Endothelial cell of umbilical vein (primary cell): ENCODE measurements at regions not wholly inside any gene's neighbourhood (a gene's known extent, or its start where the extent isn't known, plus 50 kb on each side); places are given as distances from the start of the nearest gene placed in this dataset.

Source experiments
- BruUV-seq: library from RNA; stranded (reverse); fragments of 400-500 nt; replicated peaks from 2 replicates; lab custom pipeline; 2021; lab: Mats Ljungman, UMichigan
- CTCF ChIA-PET: fragments of 300-600, 350-600 bp; sonication (Branson Sonifier 250); formaldehyde crosslinking; loops from one replicate; lab custom pipeline; 2021; ENCODE audit warnings: antibody characterized with exemption, inconsistent platforms; lab: Charles Lee
- POLR2A ChIA-PET: fragments of 300-600, 350-600 bp; sonication (Branson Sonifier 250); formaldehyde crosslinking; loops from one replicate; lab custom pipeline; 2021; ENCODE audit warnings: antibody characterized with exemption, inconsistent platforms; lab: Charles Lee
- DNase-seq: peaks from one replicate; pipeline ENCODE4 v3.0.0-alpha.2; 2011; ENCODE audit warnings: low read depth, low spot score
- FAIRE-seq: peaks from 2 replicates; lab custom pipeline; 2011; peaks lifted over from hg19 to GRCh38; lab: Jason Lieb, UNC
- H2AFZ ChIP-seq: 2 replicates; pipeline ENCODE4 v1.6.0; 2012; ENCODE audit warnings: low read depth, low read length, control low read depth, inconsistent platforms
- H3K27ac ChIP-seq: 2 replicates; pipeline ENCODE4 v1.5.1; 2011; ENCODE audit warnings: low read depth, mild to moderate bottlenecking, control low read depth, low read length, moderate library complexity; ENCODE audit not compliant: insufficient read depth
- H3K27me3 ChIP-seq, 2 experiments: 2 replicates each; pipeline versions ENCODE4 v1.6.0 to v1.6.1; 2011; ENCODE audit warnings: low read length in 2 of 2, mixed read lengths in 1 of 2; ENCODE audit not compliant: control insufficient read depth in 2 of 2, insufficient read depth in 2 of 2
- H3K36me3 ChIP-seq, 2 experiments: 2 replicates in 1 of 2; 3 replicates in 1 of 2; pipeline ENCODE4 v1.5.1; 2011; ENCODE audit warnings: low read length in 2 of 2, mild to moderate bottlenecking in 1 of 2, moderate library complexity in 1 of 2; ENCODE audit not compliant: control insufficient read depth in 2 of 2, insufficient read depth in 2 of 2; ENCODE audit errors: extremely low read depth in 1 of 2
- H3K4me1 ChIP-seq: 3 replicates; pipeline ENCODE4 v1.5.1; 2011; ENCODE audit warnings: mild to moderate bottlenecking, low read length; ENCODE audit not compliant: control insufficient read depth, insufficient read depth; ENCODE audit errors: extremely low read depth
- H3K4me2 ChIP-seq: 2 replicates; pipeline ENCODE4 v1.6.1; 2011; ENCODE audit warnings: low read length, control low read depth, mixed read lengths; ENCODE audit not compliant: insufficient read depth
- H3K4me3 ChIP-seq, 3 experiments: fragments of 200-600 bp in 1 of 3; sonication (generic), shearing (Covaris generic) in 1 of 3; replicated peaks in 1 of 3; 2 replicates each; pipeline ENCODE4 v1.5.1; 2011 to 2016; ENCODE audit warnings: control low read depth in 3 of 3, low read length in 3 of 3, mild to moderate bottlenecking in 2 of 3, inconsistent platforms in 1 of 3, low read depth in 1 of 3, moderate library complexity in 1 of 3; ENCODE audit not compliant: insufficient read depth in 1 of 3
- H3K79me2 ChIP-seq: 2 replicates; pipeline ENCODE4 v1.6.0; 2012; ENCODE audit warnings: low read length, inconsistent platforms; ENCODE audit not compliant: control insufficient read depth, insufficient read depth
- H3K9ac ChIP-seq: replicated peaks from 2 replicates; pipeline ENCODE3; 2011; ENCODE audit warnings: low read length, control low read depth; ENCODE audit not compliant: insufficient read depth; ENCODE audit errors: extremely low read depth
- H3K9me1 ChIP-seq: replicated peaks from 3 replicates; pipeline ENCODE4 v1.6.0; 2011; ENCODE audit warnings: mild to moderate bottlenecking, low read length; ENCODE audit not compliant: control insufficient read depth, insufficient read depth; ENCODE audit errors: extremely low read depth
- H3K9me3 ChIP-seq: replicated peaks from 2 replicates; pipeline ENCODE4 v1.5.1; 2012; ENCODE audit warnings: low read length, inconsistent platforms; ENCODE audit not compliant: control insufficient read depth, insufficient read depth
- H4K20me1 ChIP-seq: replicated peaks from 2 replicates; pipeline ENCODE3; 2011; ENCODE audit warnings: mild to moderate bottlenecking, low read length; ENCODE audit not compliant: control insufficient read depth, insufficient read depth; ENCODE audit errors: extremely low read depth
- CTCF ChIP-seq, 2 donors: IDR thresholded peaks; 1 replicate in 1 of 2; 2 replicates in 1 of 2; pipeline ENCODE4 v1.5.1; 2011; ENCODE audit warnings: low read length in 2 of 2, mild to moderate bottlenecking in 2 of 2, moderate library complexity in 2 of 2, control low read depth in 1 of 2, inconsistent platforms in 1 of 2, low read depth in 1 of 2; ENCODE audit not compliant: insufficient read depth in 1 of 2; ENCODE audit errors: extremely low read depth in 1 of 2
- EZH2 ChIP-seq: IDR thresholded peaks from 2 replicates; pipeline ENCODE4 v1.6.1; 2012; ENCODE audit warnings: borderline replicate concordance, low read depth, mild to moderate bottlenecking, moderate library complexity, low read length, inconsistent platforms; ENCODE audit not compliant: severe bottlenecking
- FOS ChIP-seq: IDR thresholded peaks from 2 replicates; pipeline ENCODE4 v1.6.1; 2011; ENCODE audit warnings: mild to moderate bottlenecking, low read length, moderate library complexity, borderline replicate concordance; ENCODE audit not compliant: insufficient read depth
- GATA2 ChIP-seq: IDR thresholded peaks from 2 replicates; pipeline ENCODE4 v1.7.0; 2011; ENCODE audit warnings: low read depth, mild to moderate bottlenecking, moderate library complexity, mixed read lengths, low read length; ENCODE audit not compliant: insufficient read length, insufficient read depth
- JUN ChIP-seq: IDR thresholded peaks from 2 replicates; pipeline ENCODE4 v1.6.1; 2011; ENCODE audit warnings: borderline replicate concordance, low read depth; ENCODE audit not compliant: insufficient read length, insufficient read depth
- MAX ChIP-seq: IDR thresholded peaks from 2 replicates; pipeline ENCODE4 v1.6.1; 2011; ENCODE audit not compliant: insufficient read depth, insufficient read length
- MYC ChIP-seq: IDR thresholded peaks from one replicate; pipeline ENCODE4 v1.6.1; 2011; ENCODE audit warnings: mild to moderate bottlenecking, low read depth, low read length
- POLR2A ChIP-seq: IDR thresholded peaks from 2 replicates; pipeline ENCODE4 v1.6.1; 2012; ENCODE audit warnings: low read depth, mild to moderate bottlenecking, control low read depth, low read length
- POLR2AphosphoS5 ChIP-seq: IDR thresholded peaks from 2 replicates; pipeline ENCODE4 v1.6.1; 2012; ENCODE audit warnings: low read depth, mild to moderate bottlenecking, control low read depth, low read length, moderate library complexity; ENCODE audit not compliant: insufficient read depth
- dilution Hi-C: fragments of 300-500 bp; cut with MboI; formaldehyde crosslinking; loops from one replicate; pipeline ENCODE4 v1.15.0; 2019; ENCODE audit warnings: low sequenced_read_pairs; ENCODE audit not compliant: extremely low pct_ligation_motif_present
- intact Hi-C: fragments of 100-400 bp; cut with micrococcal nuclease; formaldehyde crosslinking; loops from one replicate; pipeline ENCODE4 v1.10.0; 2022

- intact Hi-C loops: no loop called here
- Histone ChIP-seq H3K79me2 (no peaks in the 10 kb centered on the region), H3K4me3 (no peak overlapping the region), H3K36me3 (no peaks in the 10 kb centered on the region), H3K27me3 (no peaks in the 10 kb centered on the region), H3K9me1 (no peaks in the 10 kb centered on the region), H3K9me3 (peaks cover 6% of the 10 kb centered on the region), H3K27ac (no peak overlapping the region), H2AFZ (no peak overlapping the region), H3K9ac (no peak overlapping the region), H3K4me1 (no peaks in the 10 kb centered on the region), H4K20me1 (no peaks in the 10 kb centered on the region), H3K4me2 (no peak overlapping the region)
- TF ChIP-seq EZH2: no peak
- TF ChIP-seq MYC: no peak
- TF ChIP-seq JUN: no peak
- TF ChIP-seq GATA2: no peak
- no peak for TF ChIP-seq FOS
- TF ChIP-seq CTCF (IDR thresholded peaks at IDR 0.05; ENCODE audit: extremely low read depth in 1 of 2, insufficient read depth in 1 of 2, low read depth in 1 of 2, low read length in 2 of 2): no peak
- TF ChIP-seq MAX: no peak
- no peak for TF ChIP-seq POLR2AphosphoS5
- TF ChIP-seq POLR2A: no peak
- dilution Hi-C loops: no loop called here
- ChIA-PET POLR2A (no interaction called here), CTCF (no interaction called here)
- FAIRE-seq (no peak), DNase-seq (no peak)
- no TSS peak for BruUV-seq
These were observed 152.5 kb upstream of the POU3F3 start for GRCh38 chr2:104701411-104701911.
